Heart left ventricle (tissue), 16 donors: ENCODE measurements at regions not wholly inside any gene's neighbourhood (a gene's known extent, or its start where the extent isn't known, plus 50 kb on each side); places are given as distances from the start of the nearest gene placed in this dataset.
A peak's percentile ranks its signal among the peaks of the same experiment; 100 is the strongest.

Experiments used
- ATAC-seq, 4 donors: fragments of 200-7000 bp; cut with Tn5 transposase; one replicate each; pipeline ENCODE4 v1.9.1; 2020 to 2022; ENCODE audit warnings: moderate library complexity in 4 of 4, mild to moderate bottlenecking in 3 of 4, moderate number of reproducible peaks in 1 of 4
- DNase-seq, 5 donors: peaks; one replicate each; pipeline ENCODE4 v3.0.0-alpha.2; 2020
- H3K27ac ChIP-seq, 12 donors: fragments of 200-600 bp; sonication (generic) in 4 of 12; one replicate each; pipeline versions ENCODE4 v1.5.0 to v1.8.0; 2016 to 2022; ENCODE audit warnings: mild to moderate bottlenecking in 2 of 12
- H3K27me3 ChIP-seq, 9 donors: fragments of 200-600 bp; sonication (generic) in 2 of 9; one replicate each; pipeline versions ENCODE4 v1.5.1 to v1.8.0; 2016 to 2022; ENCODE audit warnings: mild to moderate bottlenecking in 3 of 9
- H3K36me3 ChIP-seq, 9 donors: fragments of 200-600 bp; sonication (generic) in 2 of 9; one replicate each; pipeline versions ENCODE4 v1.5.0 to v1.8.0; 2018 to 2022; ENCODE audit warnings: mild to moderate bottlenecking in 2 of 9
- H3K4me1 ChIP-seq, 12 donors: fragments of 200-600 bp; sonication (generic) in 4 of 12; one replicate each; pipeline versions ENCODE4 v1.5.0 to v1.8.0; 2016 to 2022; ENCODE audit warnings: mild to moderate bottlenecking in 3 of 12
- H3K4me3 ChIP-seq, 12 donors: fragments of 200-600 bp; sonication (generic) in 4 of 12; one replicate each; pipeline versions ENCODE4 v1.5.0 to v1.8.0; 2017 to 2022; ENCODE audit warnings: mild to moderate bottlenecking in 9 of 12, moderate library complexity in 4 of 12
- H3K9me3 ChIP-seq, 12 donors: fragments of 200-600 bp; sonication (generic) in 4 of 12; one replicate each; pipeline versions ENCODE4 v1.5.0 to v1.8.0; 2016 to 2022; ENCODE audit warnings: mild to moderate bottlenecking in 1 of 12
- CTCF ChIP-seq, 12 donors: fragments of 200-600 bp; sonication (generic) in 4 of 12; IDR thresholded peaks; one replicate each; pipeline versions ENCODE4 v1.5.0 to v1.8.0; 2018 to 2022; ENCODE audit warnings: antibody characterized with exemption in 12 of 12, mild to moderate bottlenecking in 5 of 12
- POLR2A ChIP-seq, 2 donors: fragments of 450-650 bp; IDR thresholded peaks; one replicate each; pipeline ENCODE4 v1.6.1; 2017; ENCODE audit warnings: antibody characterized with exemption in 2 of 2, mild to moderate bottlenecking in 2 of 2, moderate library complexity in 2 of 2
- WGBS, 4 donors: extraction: QIAGEN DNeasy Blood & Tissue Kit in 2 of 4; methylation state at CpG; one replicate each; pipeline versions ENCODE4 v1.1.5 to v1.1.7; 2013 to 2018; 5-methylcytosine and 5-hydroxymethylcytosine counted together
- intact Hi-C, 10 donors: fragments of 100-400 bp; cut with DNase I; formaldehyde crosslinking; loops; one replicate each; pipeline versions ENCODE4 v1.11.1 to v1.14.2; 2022
- donor health status: ischemic (EF 13 %, LVEDD 7.1; RV severe dilation, severe dysfunction).
- donor health status: healthy with polysubstance abuse.
- donor health status: DM: no; HTN: yes; CAD: no.
- donor health status: DM: no; HTN: no; CAD: no.
- donor health status: ischemic (EF 25% LVEDD 6.9; RV normal size, moderate dysfunction).
- donor health status: ischemic (EF 25% LVEDD 5.7; RV mildly dilated, moderate dysfunction).
- donor health status: healthy.
- donor health status: DM: yes; HTN: yes; CAD: no.
- donor health status: ischemic (EF 35%, LVEDD 5.7; RV mildly dilated, moderate dysfunction).
- donor health status: nonischemic (EF 11% LVEDD 7.7; RV severe dilation, severe dysfunction).
- donor health status: DM: yes; HTN: yes; CAD: no.
- donor health status: PGD.
- donor health status: ischemic (EF 29% LVEDD 5.4; RV normal size, mild dysfunction).
- donor health status: nonischemic (EF 23%, LVEDD 6.1; RV moderate dilation, normal function).

- Histone ChIP-seq H3K4me1 (peaks cover 0 to 74% (median 55%) of the 10 kb centered on the region in 12 donors), H3K27me3 (no peaks in the 10 kb centered on the region), H3K27ac (peak overlapping the region in 5 of 12 donors; percentile 1 to 86 (median 11)), H3K4me3 (no peak overlapping the region), H3K9me3 (peaks cover 0 to 3% (median 0%) of the 10 kb centered on the region in 12 donors), H3K36me3 (no peaks in the 10 kb centered on the region)
- DNase-seq (no peak), ATAC-seq (peak in 3 of 4 donors; percentile 26 to 66 (median 50))
- intact Hi-C loops = no loop called here
- TF ChIP-seq CTCF (IDR thresholded peaks at IDR 0.05) (no peak), POLR2A (IDR thresholded peaks at IDR 0.05) (no peak)
Measured at GRCh38 chr2:174666312-174666711, 68.7 kb upstream of the WIPF1 start.

GRCh38 chr2:174664084-174664759 lies 66.6 kb upstream of the WIPF1 start:
- DNase-seq (no peak), ATAC-seq (peak in 1 of 4 donors; percentile 3)
- no peaks in the 10 kb centered on the region for H3K27me3 ChIP-seq
- peak overlapping the region in 7 of 12 donors; percentile 4 to 84 (median 54) for H3K27ac ChIP-seq
- H3K36me3 ChIP-seq = no peaks in the 10 kb centered on the region
- no peak for TF ChIP-seq POLR2A (IDR thresholded peaks at IDR 0.05)
- TF ChIP-seq CTCF (IDR thresholded peaks at IDR 0.05) = no peak
- H3K4me1 ChIP-seq = peaks cover 0 to 82% (median 50%) of the 10 kb centered on the region in 12 donors
- intact Hi-C loops = no loop called here
- no peaks in the 10 kb centered on the region for H3K9me3 ChIP-seq
- WGBS, 4 donors = 68 to 93% (median 82%) methylated on average over 7 of the region's 7 CpGs
- no peak overlapping the region for H3K4me3 ChIP-seq

- peak overlapping the region in 7 of 12 donors; percentile 11 to 84 (median 54) for H3K27ac ChIP-seq
- ATAC-seq = peak in 3 of 4 donors; percentile 8 to 37 (median 21)
- H3K9me3 ChIP-seq = no peaks in the 10 kb centered on the region
- H3K27me3 ChIP-seq = no peaks in the 10 kb centered on the region
- peak in 1 of 5 donors; percentile 32 for DNase-seq
- 70 to 73% (median 72%) methylated on average over 7 of the region's 7 CpGs for WGBS, 4 donors
- H3K4me3 ChIP-seq = no peak overlapping the region
- no peak for TF ChIP-seq POLR2A (IDR thresholded peaks at IDR 0.05)
- TF ChIP-seq CTCF (IDR thresholded peaks at IDR 0.05) = no peak
- peaks cover 0 to 79% (median 45%) of the 10 kb centered on the region in 12 donors for H3K4me1 ChIP-seq
- H3K36me3 ChIP-seq = no peaks in the 10 kb centered on the region
- intact Hi-C loops = no loop called here
Measured at GRCh38 chr2:174663550-174663949, 65.9 kb upstream of the WIPF1 start.

GRCh38 chr2:174662859-174663258 lies 65.3 kb upstream of the WIPF1 start:
- Histone ChIP-seq H3K27me3 (no peaks in the 10 kb centered on the region), H3K27ac (peak overlapping the region in 7 of 12 donors; percentile 28 to 84 (median 54)), H3K36me3 (no peaks in the 10 kb centered on the region), H3K9me3 (no peaks in the 10 kb centered on the region), H3K4me3 (no peak overlapping the region), H3K4me1 (peaks cover 0 to 72% (median 38%) of the 10 kb centered on the region in 12 donors)
- ATAC-seq (peak in 1 of 4 donors; percentile 12), DNase-seq (no peak)
- intact Hi-C loops = no loop called here
- TF ChIP-seq CTCF (IDR thresholded peaks at IDR 0.05) (no peak), POLR2A (IDR thresholded peaks at IDR 0.05) (no peak)
- WGBS, 4 donors = 80 to 89% (median 83%) methylated on average over 3 of the region's 3 CpGs
